Stimulated activated CD8-positive, alpha-beta memory T cell treated with anti-CD3 and anti-CD28 coated beads, Interleukin-7, amount 100 ng/mL, for 4 hours (primary cell): ENCODE measurements at regions not wholly inside any gene's neighbourhood (a gene's known extent, or its start where the extent isn't known, plus 50 kb on each side); places are given as distances from the start of the nearest gene placed in this dataset.
"Not testable (repeated sequence)": the region's sequence is repeated elsewhere in the genome, so short reads cannot be mapped to it uniquely, and the experiment has no call there.

ENCODE experiments used
- DNase-seq, 2 donors: peaks; one replicate each; pipeline ENCODE4 v3.0.0-alpha.2; 2020; ENCODE audit warnings: low read depth in 2 of 2

DNA sequence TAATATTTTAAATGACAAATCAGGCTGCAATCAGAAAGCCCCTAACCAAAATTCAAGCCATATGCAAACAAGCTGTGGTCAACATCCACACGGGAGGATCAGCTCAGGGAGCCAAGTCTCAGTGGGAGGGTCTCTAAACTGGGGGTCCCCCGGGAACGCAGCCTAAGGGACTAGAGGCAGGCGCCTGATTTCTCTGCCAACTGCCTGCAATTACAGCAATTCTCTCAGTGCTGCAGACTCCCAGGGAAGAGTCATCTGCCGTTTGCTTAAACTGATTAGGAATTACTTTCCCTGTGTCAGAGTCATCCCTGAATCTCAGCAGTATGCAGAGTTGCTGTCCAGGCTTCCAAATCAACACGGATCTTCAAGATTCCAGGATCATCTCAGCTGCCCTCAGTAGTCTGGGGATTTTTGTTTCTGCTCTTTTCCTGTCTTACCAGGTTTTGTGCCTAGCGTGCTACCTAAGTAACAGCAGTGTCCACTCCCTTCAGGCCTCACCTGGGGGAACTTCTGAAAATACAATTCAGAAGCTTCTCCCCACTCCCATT, 247.8 kb downstream of the RRAGC start:
- no peak for DNase-seq

DNA sequence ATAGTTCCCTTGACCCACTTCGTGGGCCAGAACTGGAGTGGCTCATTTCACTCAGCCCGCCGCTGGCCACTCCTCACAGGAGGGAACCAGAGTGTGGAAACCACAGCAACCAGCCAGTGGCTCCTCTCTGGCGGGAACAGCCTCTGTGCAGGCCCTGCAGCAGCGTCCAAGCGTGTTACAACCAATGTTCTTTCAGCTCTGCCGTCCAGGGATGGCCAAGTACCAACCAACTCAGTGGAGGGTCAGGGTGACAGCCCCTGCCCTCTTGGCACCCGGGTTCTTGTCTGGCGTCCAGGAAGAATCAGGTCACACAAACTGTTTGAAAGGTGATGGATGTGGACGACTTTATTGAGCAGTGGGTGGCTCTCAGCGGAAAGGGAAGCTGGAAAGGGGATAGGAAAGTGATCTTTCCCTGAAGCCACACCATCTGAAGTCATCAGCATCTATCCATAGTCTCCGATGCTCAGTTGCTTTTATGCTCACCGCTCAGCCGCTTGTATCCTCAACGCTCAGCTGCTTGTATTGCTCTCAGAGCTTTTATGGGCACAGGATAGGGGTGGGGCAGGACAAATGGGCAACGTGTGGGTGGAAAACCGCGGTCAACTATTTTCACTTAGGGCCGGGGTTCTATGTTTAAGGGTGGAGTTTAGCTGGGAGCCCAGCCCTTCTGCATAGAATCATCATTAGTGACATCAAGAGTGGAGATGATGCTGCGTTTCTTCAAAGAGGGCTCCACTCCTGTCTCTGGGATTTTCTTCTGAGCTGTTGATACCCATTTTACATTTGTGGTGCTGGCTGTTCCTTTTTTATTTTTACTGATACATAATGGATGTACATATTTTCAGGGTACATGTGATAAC, 250.2 kb downstream of the RRAGC start:
- DNase-seq, result no peak

DNA sequence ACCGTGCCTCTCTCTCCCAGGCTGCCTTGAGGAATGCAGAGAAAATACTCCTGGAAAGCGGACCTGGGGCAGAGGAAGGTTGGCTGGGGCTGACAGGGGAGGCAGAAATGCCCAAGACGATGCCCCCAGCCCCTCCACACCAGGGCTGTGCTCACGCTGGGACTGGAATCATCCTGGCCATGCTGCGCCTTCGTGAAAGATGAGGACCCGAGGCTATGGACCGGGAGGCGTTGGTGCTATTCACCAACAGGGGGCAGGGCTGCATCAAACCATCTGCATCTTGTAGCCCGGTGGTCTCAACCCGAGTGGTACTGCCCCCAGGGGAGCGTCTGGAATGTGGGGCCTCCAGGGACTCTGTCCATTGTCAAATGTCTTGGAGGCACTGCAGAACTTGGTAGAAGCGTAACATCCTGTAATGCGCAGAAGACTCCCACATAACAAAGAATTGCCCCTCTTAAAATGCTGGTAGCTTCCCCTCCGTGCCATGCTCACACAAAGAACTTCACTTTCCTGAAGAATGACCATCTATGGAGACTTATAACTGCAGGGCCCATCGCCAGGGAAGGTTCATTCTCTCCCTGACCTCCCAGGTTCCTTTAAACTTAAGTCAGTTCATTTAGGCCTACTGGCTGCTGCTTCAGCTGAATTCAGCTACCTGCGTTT, 251.2 kb downstream of the RRAGC start:
- no peak for DNase-seq

GRCh38 chr1:38607526-38607925, 252.0 kb downstream of the RRAGC start:
- DNase-seq, result no peak

DNA sequence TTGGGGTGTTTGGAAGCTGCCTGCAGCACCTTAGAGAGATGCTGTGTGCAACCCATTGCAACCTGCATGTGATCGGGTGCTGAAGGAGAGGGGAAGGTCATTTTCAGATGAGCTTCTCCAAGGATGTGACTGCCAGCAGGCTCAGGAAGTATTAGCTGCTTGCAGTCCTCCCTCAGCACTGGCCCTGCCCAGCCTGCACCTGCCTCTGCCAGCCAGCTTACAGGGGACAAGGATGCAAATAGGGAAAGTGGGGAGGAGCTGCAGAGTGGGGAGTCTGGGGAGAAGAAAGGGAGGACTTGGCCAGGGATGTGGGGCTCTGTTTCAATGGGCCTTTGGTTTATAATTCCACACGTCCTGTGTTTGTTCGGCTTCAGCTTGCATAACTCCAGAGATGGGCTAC, 254.5 kb downstream of the RRAGC start:
- DNase-seq, result no peak

GRCh38 chr1:38603907-38604306, 255.7 kb downstream of the RRAGC start:
- DNase-seq, result no peak

GRCh38 chr1:38600905-38601304, 258.7 kb downstream of the RRAGC start:
- no peak for DNase-seq

DNA sequence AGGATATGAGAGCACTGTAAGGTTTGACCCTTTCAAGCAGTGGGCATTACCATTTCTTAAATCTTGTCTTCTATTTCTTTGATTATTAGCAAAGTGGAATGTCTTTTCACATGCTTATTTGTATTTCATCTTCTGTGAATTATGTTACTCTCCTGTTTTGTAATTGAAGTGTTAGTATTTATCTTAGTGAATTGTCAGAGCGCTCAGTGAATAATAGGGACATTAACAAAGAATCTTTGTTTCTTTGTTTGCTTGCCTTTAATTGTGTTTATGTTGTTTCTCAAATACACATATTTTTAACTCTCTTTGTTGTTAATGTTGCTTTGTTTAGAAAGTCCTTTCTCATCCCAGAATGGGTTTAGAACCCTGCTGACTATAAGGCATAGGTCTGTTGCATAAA, 259.3 kb downstream of the RRAGC start:
- DNase-seq, result no peak

GRCh38 chr1:38598118-38598517, 261.5 kb downstream of the RRAGC start:
- DNase-seq, result no peak

- DNase-seq, result no peak
Observed at GRCh38 chr1:38589036-38589435, 270.5 kb downstream of the RRAGC start.

- DNase-seq, result no peak
Observed at GRCh38 chr1:38587766-38588165, 271.8 kb downstream of the RRAGC start.

GRCh38 chr1:38586993-38587646, 272.5 kb downstream of the RRAGC start:
- peak; percentile 12 to 19 for DNase-seq

GRCh38 chr1:38585971-38586370, 273.6 kb downstream of the RRAGC start:
- DNase-seq, result no peak

DNA sequence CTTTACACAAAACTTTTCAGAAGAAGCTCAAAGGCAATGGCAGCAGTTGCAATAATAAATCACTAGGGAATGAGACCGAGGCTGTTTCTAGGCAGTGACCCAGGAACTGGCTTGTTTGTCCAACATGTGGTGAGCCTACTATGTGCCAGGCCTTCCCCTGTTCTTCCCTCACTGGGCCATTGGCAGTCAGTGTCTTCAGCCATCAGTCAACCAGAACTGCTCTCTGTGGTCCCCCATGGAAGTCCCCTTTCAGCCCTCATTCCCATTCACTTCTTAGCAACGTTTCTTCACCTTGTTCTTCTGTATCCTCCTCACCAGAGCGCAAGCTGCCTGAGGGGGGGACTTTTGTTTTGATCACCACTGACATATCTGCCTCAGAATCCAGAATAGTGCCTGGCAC, 274.1 kb downstream of the RRAGC start:
- no peak for DNase-seq

- no peak for DNase-seq
Observed at GRCh38 chr1:38584448-38585355, 274.9 kb downstream of the RRAGC start.

DNA sequence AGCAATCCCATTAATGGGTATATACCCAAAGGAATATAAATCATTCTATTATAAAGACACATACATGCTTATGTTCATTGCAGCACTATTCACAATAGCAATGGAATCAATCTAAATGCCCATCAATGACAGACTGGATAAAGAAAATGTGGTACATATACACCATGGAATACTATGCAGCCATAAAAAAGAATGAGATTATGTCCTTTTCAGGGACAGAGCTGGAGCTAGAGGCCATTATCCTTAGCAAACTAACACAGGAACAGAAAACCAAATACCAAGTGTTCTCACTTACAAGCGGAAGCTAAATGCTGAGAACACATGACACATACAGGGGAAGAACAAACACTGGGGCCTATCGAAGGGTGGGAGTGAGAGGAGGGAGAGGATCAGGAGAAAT, 276.3 kb downstream of the RRAGC start:
- DNase-seq, result not testable (repeated sequence)

GRCh38 chr1:38581396-38581795, 278.2 kb downstream of the RRAGC start:
- no peak for DNase-seq

- no peak for DNase-seq
Observed at GRCh38 chr1:38580594-38580993, 279.0 kb downstream of the RRAGC start.

DNA sequence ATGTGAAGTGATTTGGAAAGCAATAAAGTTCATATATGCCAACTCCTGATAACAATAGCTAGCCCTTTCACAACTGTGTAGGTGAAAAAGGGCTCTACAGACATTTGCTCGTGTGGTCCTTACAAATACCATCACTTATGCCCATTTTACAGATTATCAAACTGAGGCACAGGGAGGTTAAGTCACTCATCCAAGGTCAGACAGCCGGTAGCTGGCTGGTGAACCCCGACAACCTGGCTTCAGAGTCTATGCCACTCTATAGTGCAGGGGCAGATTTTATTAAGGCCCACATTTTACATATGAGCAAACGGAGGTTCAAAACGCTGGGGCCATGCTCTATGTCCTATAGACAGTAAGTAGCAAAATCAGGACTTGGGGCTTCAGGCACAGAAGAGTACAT, 280.5 kb downstream of the RRAGC start:
- DNase-seq, result no peak

DNA sequence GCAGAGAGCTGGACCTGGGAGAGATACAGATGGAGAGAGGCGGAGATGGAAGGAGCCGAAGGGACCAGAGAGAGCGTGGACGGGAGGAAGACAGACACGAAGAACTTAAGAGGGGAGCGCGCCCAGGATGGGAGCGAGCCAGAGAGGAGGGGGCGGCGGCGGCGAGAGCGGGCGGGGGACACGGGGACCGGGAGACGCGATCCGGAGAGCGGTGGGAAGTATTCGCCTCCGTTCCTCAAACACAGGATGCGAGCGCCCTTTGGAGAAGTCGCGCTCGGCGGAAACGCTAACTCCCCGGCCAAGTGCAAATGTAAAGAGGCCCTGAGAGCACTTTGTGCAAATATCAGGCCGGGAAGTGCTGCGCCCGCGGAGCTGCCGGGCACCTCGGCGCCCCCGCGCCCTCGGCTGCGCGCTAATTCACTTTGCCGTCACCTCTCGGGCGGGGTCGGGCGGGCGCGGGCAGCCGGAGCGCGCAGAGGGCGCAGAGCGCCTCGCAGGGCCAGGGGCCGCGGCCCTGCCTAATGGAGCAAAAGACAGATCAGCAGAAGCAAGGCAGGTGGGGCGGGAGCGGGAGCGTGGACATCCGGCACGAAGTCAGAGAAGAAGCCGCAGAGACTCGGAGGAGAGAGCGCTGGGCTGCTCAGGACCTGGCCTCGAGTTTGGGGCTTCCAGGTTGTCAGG, 281.2 kb downstream of the RRAGC start:
- no peak for DNase-seq

- no peak for DNase-seq
Observed at GRCh38 chr1:38577937-38578270, 281.7 kb downstream of the RRAGC start.
